HepG2 (cell line): ENCODE measurements at regions not wholly inside any gene's neighbourhood (a gene's known extent, or its start where the extent isn't known, plus 50 kb on each side); places are given as distances from the start of the nearest gene placed in this dataset.

ENCODE experiments used
- CTCF ChIP-seq: sonication (generic); formaldehyde crosslinking; IDR thresholded peaks from 2 replicates; pipeline ENCODE4 v1.5.0; 2020; ENCODE audit warnings: mild to moderate bottlenecking, missing genetic modification reagents, moderate library complexity
- FOSL2 ChIP-seq: sonication (generic); formaldehyde crosslinking; IDR thresholded peaks from 2 replicates; pipeline ENCODE4 v1.4.0; 2020; ENCODE audit warnings: missing genetic modification reagents
- KDM3A ChIP-seq: IDR thresholded peaks from 2 replicates; pipeline ENCODE4 v1.6.1; 2018; ENCODE audit warnings: low read depth, missing compliant biosample characterization
- KIAA2018 ChIP-seq: sonication (generic); formaldehyde crosslinking; IDR thresholded peaks from 2 replicates; pipeline ENCODE4 v1.5.0; 2020; ENCODE audit warnings: mild to moderate bottlenecking, missing genetic modification reagents, borderline replicate concordance
- RAD21 ChIP-seq: fragments of 450-650 bp; formaldehyde crosslinking; IDR thresholded peaks from 2 replicates; pipeline ENCODE4 v1.5.0; 2020; ENCODE audit warnings: mild to moderate bottlenecking
- SMC3 ChIP-seq: IDR thresholded peaks from 2 replicates; pipeline ENCODE4 v1.6.1; 2011; ENCODE audit warnings: low read length, improper control_type of control experiment
- SOX6 ChIP-seq, 2 experiments: fragments of 450-650 bp in 1 of 2; sonication (generic) in 1 of 2; formaldehyde crosslinking in 1 of 2; IDR thresholded peaks; 2 replicates each; pipeline versions ENCODE4 v1.4.0 to v1.6.1; 2017 to 2020; ENCODE audit warnings: antibody characterized with exemption in 1 of 2, mild to moderate bottlenecking in 1 of 2, missing genetic modification reagents in 1 of 2
- TCF7 ChIP-seq: sonication (generic); IDR thresholded peaks from 2 replicates; pipeline ENCODE4 v1.6.1; 2016; ENCODE audit warnings: antibody characterized with exemption, low read depth
- ZNF18 ChIP-seq: sonication (generic); formaldehyde crosslinking; IDR thresholded peaks from 2 replicates; pipeline ENCODE4 v1.8.0; 2022; ENCODE audit warnings: mild to moderate bottlenecking, missing genetic modification reagents; ENCODE audit not compliant: insufficient replicate concordance
- ZNF362 ChIP-seq: sonication (generic); formaldehyde crosslinking; IDR thresholded peaks from 2 replicates; pipeline ENCODE4 v1.4.0; 2020; ENCODE audit warnings: missing genetic modification reagents, mild to moderate bottlenecking, borderline replicate concordance
- ZNF383 ChIP-seq: sonication (generic); formaldehyde crosslinking; IDR thresholded peaks from 2 replicates; pipeline ENCODE4 v1.4.0; 2020; ENCODE audit warnings: missing genetic modification reagents, mild to moderate bottlenecking, borderline replicate concordance
- ZNF564 ChIP-seq: sonication (generic); formaldehyde crosslinking; IDR thresholded peaks from 2 replicates; pipeline ENCODE4 v1.8.1; 2023; ENCODE audit warnings: mild to moderate bottlenecking, missing genetic modification reagents
- TF ChIP-seq, protein P1 (sequence below): sonication (generic); formaldehyde crosslinking; IDR thresholded peaks from 2 replicates; pipeline ENCODE4 v1.8.1; 2023; ENCODE audit warnings: mild to moderate bottlenecking, inconsistent platforms, moderate library complexity, missing genetic modification reagents, borderline replicate concordance

GRCh38 chr5:159515909-159516415 is 185.7 kb upstream of the IL12B start (continued):
- TF ChIP-seq KIAA2018 (CRISPR knock-in tag) (no peak), RAD21 (CRISPR knock-in tag) (no peak), KDM3A (CRISPR knock-in tag) (no peak), FOSL2 (CRISPR knock-in tag) (peak; percentile 58), TCF7 (no peak), ZNF18 (no peak), SOX6 (IDR thresholded peaks at IDR 0.05) (no peak), SOX6 (CRISPR knock-in tag; IDR thresholded peaks at IDR 0.05) (no peak), CTCF (peak; percentile 78), ZNF362 (peak; percentile 40; the same call in 1 of the 2 replicates), ZNF383 (CRISPR knock-in tag) (no peak), ZNF564 (no peak), SMC3 (0 out of 2 replicates have a peak, but pooled peaks have one; percentile 17)
- TF ChIP-seq, protein P1, sequence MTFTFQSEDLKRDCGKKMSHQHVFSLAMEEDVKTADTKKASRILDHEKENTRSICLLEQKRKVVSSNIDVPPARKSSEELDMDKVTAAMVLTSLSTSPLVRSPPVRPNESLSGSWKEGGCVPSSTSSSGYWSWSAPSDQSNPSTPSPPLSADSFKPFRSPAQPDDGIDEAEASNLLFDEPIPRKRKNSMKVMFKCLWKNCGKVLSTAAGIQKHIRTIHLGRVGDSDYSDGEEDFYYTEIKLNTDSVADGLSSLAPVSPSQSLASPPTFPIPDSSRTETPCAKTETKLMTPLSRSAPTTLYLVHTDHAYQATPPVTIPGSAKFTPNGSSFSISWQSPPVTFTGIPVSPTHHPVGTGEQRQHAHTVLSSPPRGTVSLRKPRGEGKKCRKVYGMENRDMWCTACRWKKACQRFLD, result no peak
- TF ChIP-seq, all 625 proteins: peak for 5
